CD4-positive, alpha-beta T cell treated with Interleukin-4 for 4 hours (primary cell): ENCODE measurements at regions not wholly inside any gene's neighbourhood (a gene's known extent, or its start where the extent isn't known, plus 50 kb on each side); places are given as distances from the start of the nearest gene placed in this dataset.
"Not testable (repeated sequence)": the region's sequence is repeated elsewhere in the genome, so short reads cannot be mapped to it uniquely, and the experiment has no call there.

Experiments
- DNase-seq: peaks from one replicate; pipeline ENCODE4 v3.0.0-alpha.2; 2020

DNA sequence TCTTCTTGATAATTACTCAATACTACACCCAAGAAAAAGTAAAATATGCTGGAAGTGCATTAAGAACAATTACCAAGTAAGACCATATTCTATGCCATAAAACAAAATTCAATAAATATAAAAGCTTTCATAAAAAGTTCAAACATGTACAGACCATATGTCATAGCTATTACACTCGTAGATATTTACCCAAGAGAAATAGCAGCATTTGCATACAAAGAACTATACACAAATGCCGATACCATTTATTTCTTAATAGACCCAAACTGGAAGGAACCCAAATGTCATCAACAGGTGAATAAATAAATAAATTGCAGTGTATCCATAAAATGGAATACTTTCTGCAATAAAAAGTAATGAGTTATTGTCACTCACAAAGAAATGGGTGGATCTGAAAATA is 78.3 kb upstream of the SLC16A7 start:
- no peak for DNase-seq

- DNase-seq: no peak
These were observed 94.9 kb upstream of the SLC16A7 start for GRCh38 chr12:59500915-59501314.

DNA sequence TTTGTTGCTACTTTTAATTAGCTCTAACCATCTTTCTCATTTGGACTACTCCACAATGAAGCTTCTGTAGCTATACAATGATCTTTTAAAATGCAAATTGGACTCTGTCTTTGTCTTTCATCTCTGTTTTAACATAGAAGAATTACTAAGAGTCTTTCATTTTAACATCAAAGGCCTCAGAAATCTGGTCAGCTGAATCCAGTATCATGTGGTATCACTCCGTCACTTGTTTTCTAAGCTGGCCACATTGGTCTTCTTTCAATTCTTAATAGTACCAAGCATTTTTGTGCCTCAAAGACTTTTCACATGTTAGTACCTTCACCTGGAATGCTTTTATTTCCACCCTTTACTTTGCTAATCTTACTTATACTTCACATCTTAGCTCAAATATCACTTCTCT is 95.5 kb upstream of the SLC16A7 start:
- DNase-seq: no peak

DNA sequence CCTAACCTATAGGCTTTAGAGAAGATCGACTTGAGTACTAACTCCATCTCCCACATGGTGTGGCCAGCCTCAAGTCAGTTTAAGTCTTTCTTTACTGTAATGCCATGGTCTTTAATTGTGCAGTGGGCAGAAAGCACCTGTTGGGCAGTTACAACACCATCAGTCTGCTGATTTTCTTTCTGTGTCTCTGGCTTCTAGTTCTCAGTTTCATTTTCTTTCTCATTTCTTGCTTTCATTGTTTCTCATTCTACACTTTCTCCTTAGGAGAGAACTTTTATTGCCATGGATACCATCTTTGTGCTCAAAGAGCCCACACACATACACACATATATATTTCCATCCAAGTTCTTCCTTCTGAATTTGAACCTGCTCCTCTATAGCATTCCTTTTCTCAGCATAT is 96.1 kb upstream of the SLC16A7 start:
- DNase-seq: no peak

- no peak for DNase-seq
These were observed 101.2 kb upstream of the SLC16A7 start for GRCh38 chr12:59494617-59495016.

GRCh38 chr12:59491877-59492276 is 104.0 kb upstream of the SLC16A7 start:
- no peak for DNase-seq

DNA sequence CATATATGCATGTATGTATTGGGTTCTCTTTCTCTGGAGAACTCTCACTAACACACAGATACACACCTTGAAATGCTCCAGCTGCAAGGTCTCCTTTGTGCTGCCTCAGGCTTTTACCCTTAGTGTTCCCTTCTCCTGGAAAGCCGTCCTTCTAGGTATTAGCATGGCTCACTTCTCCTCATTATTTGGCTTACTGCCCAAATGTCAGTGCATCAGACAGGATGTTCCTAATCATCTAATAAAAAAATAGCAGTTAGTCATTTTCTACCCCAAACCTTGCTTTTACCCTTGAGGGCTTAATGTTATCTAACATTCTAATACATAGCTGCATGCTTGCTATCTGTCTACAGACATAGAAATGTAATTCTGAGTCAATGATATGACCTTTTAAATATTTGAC is 109.0 kb upstream of the SLC16A7 start:
- no peak for DNase-seq

GRCh38 chr12:59484575-59484974 is 111.3 kb upstream of the SLC16A7 start:
- DNase-seq: no peak

GRCh38 chr12:59474236-59474635 is 121.6 kb upstream of the SLC16A7 start:
- not testable (repeated sequence) for DNase-seq

DNA sequence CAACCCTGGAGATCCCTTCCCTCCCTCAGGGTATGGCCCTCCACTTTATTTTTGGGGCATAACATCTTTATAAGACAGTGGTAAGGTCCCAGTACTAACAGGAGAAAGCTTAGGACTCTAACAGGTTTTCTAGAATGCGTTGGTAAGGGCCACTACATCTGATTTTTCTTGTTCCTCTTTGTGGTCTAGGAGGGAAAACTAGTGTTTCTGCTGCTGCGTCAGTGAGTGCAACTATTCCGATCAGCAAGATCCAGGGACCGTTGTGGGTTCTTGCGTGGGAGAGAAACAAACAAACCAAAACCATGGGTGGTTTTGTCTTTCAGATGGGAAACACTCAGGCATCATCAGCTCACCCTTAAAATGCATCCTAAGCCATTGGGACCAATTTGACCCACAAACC is 123.6 kb upstream of the SLC16A7 start:
- no peak for DNase-seq

DNA sequence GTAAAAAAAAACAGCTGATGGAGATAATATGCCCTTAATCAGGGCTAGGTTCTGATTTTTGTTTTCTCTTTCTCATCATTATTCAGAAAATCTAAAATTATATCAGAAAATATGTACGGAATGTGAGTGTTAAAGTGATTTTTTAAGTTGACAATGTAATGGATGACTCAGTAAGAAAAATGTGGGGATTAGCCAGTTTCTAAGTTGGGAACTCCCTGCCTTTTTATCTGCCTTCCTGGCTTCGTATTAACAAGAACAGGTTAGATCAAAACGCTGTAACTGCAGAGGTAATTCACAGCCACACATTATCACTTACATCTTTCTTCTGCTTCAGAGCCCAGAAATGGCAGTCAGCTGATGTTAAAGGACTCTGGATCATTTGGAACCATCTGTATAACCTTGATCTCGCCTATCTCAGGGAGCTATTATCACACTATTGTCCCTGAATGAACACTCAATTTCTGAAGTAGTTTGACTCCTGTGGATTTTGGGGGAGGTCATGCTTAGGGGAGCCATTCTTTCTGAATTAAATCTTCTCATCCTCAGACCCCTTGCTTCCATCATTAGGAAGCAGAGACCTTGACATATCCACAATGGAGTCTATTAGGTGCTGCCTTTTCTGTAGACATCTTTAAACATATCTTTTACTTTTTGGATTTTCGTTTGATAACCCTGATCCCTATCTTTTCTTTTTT is 135.7 kb upstream of the SLC16A7 start:
- DNase-seq: no peak

- no peak for DNase-seq
These were observed 142.4 kb upstream of the SLC16A7 start for GRCh38 chr12:59453475-59453874.

DNA sequence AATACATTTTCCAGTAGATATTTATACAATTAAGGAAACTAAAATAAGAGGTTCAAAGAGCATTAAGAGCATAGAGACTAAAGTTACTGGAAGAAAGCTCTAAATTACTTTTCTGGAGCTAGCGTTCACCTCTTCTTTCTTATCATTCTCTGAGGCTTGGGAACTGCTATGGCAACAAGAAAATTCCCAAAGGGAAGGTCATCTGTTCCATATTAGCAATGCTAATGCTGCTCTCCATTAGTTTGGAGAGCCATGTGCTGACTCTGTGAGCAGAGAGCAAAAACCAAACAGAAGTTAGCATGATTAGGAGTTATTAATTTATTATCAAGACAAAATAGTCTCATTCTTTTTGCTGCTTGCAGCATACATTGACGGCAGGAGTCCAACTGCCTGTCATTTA is 143.1 kb upstream of the SLC16A7 start:
- no peak for DNase-seq

DNA sequence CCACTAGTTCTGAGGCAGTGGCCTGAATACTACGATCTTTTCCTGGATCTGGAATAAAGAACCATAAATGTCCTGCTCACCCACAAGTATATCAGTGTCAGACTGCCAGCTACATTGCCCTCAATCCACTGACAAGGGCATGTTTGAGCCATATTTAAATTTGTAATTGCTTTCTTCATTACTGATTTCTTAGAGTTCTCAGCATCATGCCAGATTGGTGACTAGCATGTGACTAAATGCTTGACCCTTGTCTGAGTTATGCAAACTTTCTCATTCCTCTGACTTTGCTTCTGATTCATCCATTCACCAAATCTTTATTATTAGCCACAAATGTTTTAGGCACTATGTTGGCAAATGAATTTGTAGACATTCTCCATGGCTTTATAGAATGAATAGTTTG is 143.6 kb upstream of the SLC16A7 start:
- DNase-seq: no peak

GRCh38 chr12:59446116-59446515 is 149.7 kb upstream of the SLC16A7 start:
- no peak for DNase-seq

DNA sequence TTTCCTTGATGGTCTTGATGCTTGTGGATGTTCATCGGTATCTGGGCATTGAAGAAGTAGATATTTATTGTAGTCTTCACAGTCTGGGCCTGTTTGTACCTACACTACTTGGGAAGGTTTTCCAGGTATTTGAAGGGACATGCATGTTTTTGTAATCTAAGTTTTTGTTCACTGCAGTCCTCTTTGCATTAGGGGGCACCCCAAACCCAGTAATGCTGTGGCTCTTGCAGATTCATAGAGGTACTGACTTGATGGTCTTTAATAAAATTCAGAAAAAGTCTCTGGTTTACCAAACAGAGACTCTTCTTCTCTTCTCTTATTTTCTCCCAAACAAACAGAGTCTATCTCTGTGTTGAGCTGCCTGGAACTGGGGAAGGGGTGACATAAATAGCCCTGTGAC is 150.9 kb upstream of the SLC16A7 start:
- DNase-seq: no peak

DNA sequence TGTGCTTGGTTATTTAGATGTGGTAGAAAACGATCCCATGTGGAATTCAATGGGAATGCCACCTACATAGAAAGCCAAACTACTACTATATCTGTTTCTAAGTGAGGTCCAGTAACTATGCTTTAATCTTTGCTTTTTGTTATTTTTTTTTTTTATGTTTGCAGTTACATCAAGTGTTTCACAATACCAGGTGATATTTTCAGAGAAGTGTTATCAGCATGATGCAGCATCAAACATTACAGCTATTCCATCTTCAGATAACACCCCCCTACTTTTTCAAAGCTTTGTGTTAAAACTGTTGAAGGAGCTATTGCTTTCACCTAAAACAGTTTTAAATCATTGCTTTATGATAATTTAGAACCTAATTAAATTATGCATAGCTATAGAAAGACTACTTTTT is 163.8 kb upstream of the SLC16A7 start:
- DNase-seq: no peak

GRCh38 chr12:59431266-59431665 is 164.6 kb upstream of the SLC16A7 start:
- no peak for DNase-seq

DNA sequence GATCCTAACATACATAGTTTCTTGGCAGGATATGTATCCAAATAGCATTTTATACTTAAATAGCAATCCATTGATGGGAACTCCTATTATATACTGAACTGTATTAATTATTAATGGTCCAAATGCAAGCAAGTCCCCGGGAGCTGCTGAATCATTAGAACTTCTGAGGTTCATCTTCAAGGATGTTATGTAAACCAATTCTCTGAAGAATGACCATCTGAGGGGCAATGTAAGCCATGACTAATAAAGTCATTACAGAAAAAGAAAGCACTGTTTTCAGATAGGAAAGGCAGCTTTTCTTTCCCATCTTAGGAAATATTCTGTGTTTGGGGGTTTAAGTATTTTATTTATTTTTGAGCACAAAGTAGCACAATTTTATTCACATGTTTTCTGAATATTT is 166.1 kb upstream of the SLC16A7 start:
- DNase-seq: no peak

DNA sequence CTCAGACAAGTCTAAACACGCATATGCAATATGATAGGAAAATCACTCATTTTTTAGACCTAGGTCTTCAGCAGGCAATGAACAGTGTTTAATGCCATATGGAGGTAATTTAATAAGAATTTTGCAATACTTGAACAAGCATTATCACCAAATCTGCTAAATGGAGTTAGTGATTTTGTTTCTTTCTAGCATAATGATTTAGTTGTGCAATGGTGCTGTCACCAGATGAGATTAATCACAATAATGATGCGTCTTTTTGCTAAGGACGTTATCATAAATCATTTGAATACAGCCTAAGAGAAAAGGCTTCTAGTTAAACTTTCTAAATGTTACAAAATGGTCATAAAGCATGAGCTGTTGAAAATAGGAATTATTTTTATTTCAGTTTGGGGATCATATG is 170.0 kb upstream of the SLC16A7 start:
- no peak for DNase-seq

DNA sequence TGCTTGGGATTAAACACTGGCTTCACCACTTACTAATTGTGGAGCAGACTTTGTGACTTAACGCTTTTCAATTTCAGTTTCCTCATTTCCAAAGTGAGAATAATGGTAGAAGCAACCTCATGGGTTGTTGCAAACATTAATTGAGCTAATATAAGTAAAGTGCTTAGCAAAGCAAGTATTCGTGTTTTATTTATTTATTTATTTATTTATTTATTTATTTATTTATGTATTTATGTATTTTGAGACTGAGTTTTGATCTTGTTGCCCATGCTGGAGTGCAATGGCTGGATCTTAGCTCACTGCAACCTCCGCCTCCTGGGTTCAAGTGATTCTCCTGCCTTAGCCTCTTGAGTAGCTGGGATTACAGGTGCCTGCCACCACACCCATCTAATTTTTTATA is 171.2 kb upstream of the SLC16A7 start:
- DNase-seq: not testable (repeated sequence)

GRCh38 chr12:59414051-59414450 is 181.8 kb upstream of the SLC16A7 start:
- no peak for DNase-seq

DNA sequence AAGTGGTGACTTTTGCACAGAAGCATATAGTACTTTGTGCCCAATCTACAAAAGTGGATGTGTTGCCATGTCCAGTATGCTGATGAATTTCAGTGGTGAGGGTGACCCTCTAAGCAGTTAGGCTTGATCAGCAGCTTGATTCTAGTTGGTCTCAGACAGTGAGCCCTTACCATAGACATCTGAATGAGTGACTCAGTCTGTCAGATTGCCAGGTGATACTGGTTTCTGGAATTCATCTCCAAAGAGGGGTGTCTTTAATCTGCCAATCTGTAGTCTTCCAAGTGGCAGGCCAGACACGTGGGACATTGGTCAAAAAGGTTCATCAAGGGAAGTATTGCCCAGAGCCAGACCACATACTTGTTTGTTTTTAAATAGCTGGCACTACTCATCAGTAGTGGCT is 187.4 kb upstream of the SLC16A7 start:
- no peak for DNase-seq

GRCh38 chr12:59407799-59408198 is 188.0 kb upstream of the SLC16A7 start:
- DNase-seq: no peak

DNA sequence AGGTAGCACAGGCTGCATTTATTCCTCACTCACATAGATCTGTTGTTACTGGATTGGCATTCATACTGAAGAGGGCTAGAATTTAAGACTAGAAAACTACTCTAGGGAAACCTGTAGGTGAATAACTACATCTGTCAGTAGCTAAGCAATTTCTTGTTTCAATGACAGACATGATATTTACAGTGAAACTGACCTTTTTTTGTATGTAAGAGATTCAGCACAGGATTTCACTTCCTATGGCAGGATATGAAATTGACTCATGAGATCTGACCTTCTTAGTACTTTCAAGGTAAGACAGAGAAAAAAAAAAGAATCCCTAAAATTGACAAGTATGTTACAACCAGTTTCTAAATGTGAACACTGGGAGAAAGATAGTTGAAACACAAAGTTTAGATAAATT is 189.8 kb upstream of the SLC16A7 start:
- DNase-seq: no peak
